ENCODE measurements at regions not wholly inside any gene's neighbourhood (a gene's known extent, or its start where the extent isn't known, plus 50 kb on each side); places are given as distances from the start of the nearest gene placed in this dataset.
A peak's percentile ranks its signal among the peaks of the same experiment; 100 is the strongest.

DNA sequence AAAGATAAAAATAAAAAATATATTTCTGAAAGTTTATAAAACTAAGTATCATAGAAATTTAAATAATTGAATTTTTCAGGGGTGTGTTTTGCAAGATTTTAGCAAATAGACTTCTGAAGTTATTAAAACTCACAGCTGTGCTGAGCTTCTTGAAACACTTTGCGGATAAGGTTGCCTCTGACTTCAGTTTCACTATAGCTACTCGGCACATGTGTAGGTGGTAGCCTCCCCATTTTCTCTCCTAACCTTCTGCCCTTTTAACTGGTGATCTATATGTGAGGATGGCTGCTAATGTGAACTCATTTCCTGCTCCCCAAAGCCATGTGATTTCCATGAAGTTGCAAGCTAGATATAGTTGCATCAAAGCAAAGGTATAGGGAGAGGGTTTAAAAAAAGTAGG, 129.3 kb upstream of the STMND1 start:
- DNase-seq (ENCODE audit: low spot score) = no peak
- peaks cover 12% of the 10 kb centered on the region for H3K4me1 Mint-ChIP-seq (ENCODE audit: low read depth)
- no peak overlapping the region for H3K4me3 Mint-ChIP-seq (ENCODE audit: unreplicated experiment)
- no peak overlapping the region for H3K27ac Mint-ChIP-seq (ENCODE audit: unreplicated experiment)
- no peaks in the 10 kb centered on the region for H3K9me3 Mint-ChIP-seq (ENCODE audit: low read depth)
- TF ChIP-seq CTCF (IDR thresholded peaks at IDR 0.05) = no peak
- no peaks in the 10 kb centered on the region for H3K36me3 Mint-ChIP-seq (ENCODE audit: low read depth)
- H3K27me3 Mint-ChIP-seq (ENCODE audit: low read depth) = no peaks in the 10 kb centered on the region

- no peak overlapping the region for H3K27ac Mint-ChIP-seq (ENCODE audit: unreplicated experiment)
Measured at GRCh38 chr6:16969699-16970655, 131.9 kb upstream of the STMND1 start.

DNA sequence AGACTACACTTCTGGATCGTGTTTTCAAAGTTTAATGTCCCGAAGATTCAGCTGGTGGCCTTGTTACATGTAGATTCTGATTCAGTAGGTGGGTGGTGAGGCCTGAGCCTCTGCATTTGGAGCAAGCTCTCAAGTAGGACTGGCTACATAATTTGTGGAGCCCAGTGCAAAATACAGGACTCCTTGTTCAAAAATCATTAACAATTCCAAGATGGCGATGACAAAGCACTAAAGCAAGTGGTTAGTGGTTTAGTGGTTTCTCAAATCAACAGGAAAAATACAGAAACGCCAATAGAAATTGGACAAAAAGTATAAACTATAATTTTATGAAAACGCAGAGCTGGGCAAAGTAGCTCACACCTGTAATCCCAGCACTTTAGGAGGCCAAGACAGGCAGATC, 133.7 kb upstream of the STMND1 start:
- no peak for TF ChIP-seq CTCF (IDR thresholded peaks at IDR 0.05)
- no peaks in the 10 kb centered on the region for H3K36me3 Mint-ChIP-seq (ENCODE audit: low read depth)
- DNase-seq (ENCODE audit: low spot score) = no peak
- H3K4me1 Mint-ChIP-seq (ENCODE audit: low read depth) = peaks cover 36% of the 10 kb centered on the region
- H3K27ac Mint-ChIP-seq (ENCODE audit: unreplicated experiment) = no peak overlapping the region
- H3K27me3 Mint-ChIP-seq (ENCODE audit: low read depth) = no peaks in the 10 kb centered on the region
- H3K9me3 Mint-ChIP-seq (ENCODE audit: low read depth) = no peaks in the 10 kb centered on the region
- no peak overlapping the region for H3K4me3 Mint-ChIP-seq (ENCODE audit: unreplicated experiment)

More at GRCh38 chr6:16969699-16970655, 131.9 kb upstream of the STMND1 start:
- DNase-seq (ENCODE audit: low spot score) = no peak
- no peak for TF ChIP-seq CTCF (IDR thresholded peaks at IDR 0.05)
- Mint-ChIP-seq H3K9me3 (ENCODE audit: low read depth) (no peaks in the 10 kb centered on the region), H3K36me3 (ENCODE audit: low read depth) (no peaks in the 10 kb centered on the region), H3K4me1 (ENCODE audit: low read depth) (peaks cover 32% of the 10 kb centered on the region), H3K4me3 (ENCODE audit: unreplicated experiment) (no peak overlapping the region), H3K27me3 (ENCODE audit: low read depth) (no peaks in the 10 kb centered on the region)

DNA sequence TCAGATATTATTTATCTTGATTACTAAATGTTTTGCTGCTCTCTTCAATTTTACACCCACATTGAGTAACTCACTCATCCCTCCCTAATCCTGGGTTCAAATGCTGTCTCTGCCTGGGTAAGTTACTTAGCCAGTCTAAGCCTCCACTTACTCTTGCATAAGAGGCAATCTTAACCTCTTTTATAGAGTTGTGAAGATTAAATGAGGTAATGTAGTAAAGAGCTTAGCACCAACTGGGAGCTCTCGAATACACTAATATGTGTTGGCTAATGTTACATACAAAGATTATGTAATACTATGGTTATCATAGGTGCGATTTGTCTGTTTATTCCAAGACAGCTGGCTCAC, 134.4 kb upstream of the STMND1 start:
- no peak for TF ChIP-seq CTCF (IDR thresholded peaks at IDR 0.05)
- H3K9me3 Mint-ChIP-seq (ENCODE audit: low read depth) = no peaks in the 10 kb centered on the region
- H3K27me3 Mint-ChIP-seq (ENCODE audit: low read depth) = no peaks in the 10 kb centered on the region
- H3K4me1 Mint-ChIP-seq (ENCODE audit: low read depth) = peaks cover 36% of the 10 kb centered on the region
- no peak for DNase-seq (ENCODE audit: low spot score)
- H3K4me3 Mint-ChIP-seq (ENCODE audit: unreplicated experiment) = no peak overlapping the region
- H3K27ac Mint-ChIP-seq (ENCODE audit: unreplicated experiment) = no peak overlapping the region
- H3K36me3 Mint-ChIP-seq (ENCODE audit: low read depth) = no peaks in the 10 kb centered on the region

DNA sequence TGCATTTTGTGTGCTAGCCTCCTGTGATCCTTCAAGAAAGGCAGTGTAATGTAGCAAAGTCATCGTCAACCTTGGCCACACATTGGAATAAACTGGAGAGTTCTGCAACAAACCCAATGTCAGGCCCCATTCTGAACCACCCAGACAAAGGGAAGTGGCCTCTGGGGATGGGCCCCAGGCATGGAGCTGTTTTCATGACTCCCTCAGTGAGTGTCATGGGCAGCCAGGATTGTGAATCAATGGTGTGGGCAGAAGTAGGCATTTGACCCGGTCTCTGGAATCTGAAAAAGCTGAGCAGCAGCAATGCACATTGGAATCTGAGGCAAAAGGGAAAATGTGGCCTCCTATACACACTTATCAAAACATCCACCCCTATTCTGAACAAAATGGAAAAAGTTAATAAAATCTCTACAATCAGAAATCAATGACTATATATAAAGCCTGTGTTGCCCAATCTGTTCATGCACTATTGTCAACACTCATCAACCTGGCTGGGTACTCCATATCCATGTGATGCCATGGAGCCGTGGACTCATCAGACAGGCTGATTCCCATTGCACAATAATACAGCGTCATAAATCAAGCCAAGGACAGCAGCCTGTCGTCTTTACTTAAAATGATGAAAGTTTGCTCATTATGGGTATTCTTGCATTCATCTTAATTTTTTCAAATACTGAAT, 134.9 kb upstream of the STMND1 start:
- no peak for TF ChIP-seq CTCF (IDR thresholded peaks at IDR 0.05)
- H3K27me3 Mint-ChIP-seq (ENCODE audit: low read depth) = no peaks in the 10 kb centered on the region

More for the DNA sequence above, 134.9 kb upstream of the STMND1 start:
- H3K27ac Mint-ChIP-seq (ENCODE audit: unreplicated experiment) = peak overlapping the region; percentile 30
- H3K4me3 Mint-ChIP-seq (ENCODE audit: unreplicated experiment) = no peak overlapping the region
- H3K9me3 Mint-ChIP-seq (ENCODE audit: low read depth) = no peaks in the 10 kb centered on the region
- H3K4me1 Mint-ChIP-seq (ENCODE audit: low read depth) = peaks cover 42% of the 10 kb centered on the region
- no peak for DNase-seq (ENCODE audit: low spot score)
- H3K36me3 Mint-ChIP-seq (ENCODE audit: low read depth) = no peaks in the 10 kb centered on the region

All from chondrocyte (in vitro differentiated cells).